Activated CD4-positive, alpha-beta T cell treated with anti-CD3 and anti-CD28 coated beads for 48 hours (primary cell): ENCODE measurements at regions not wholly inside any gene's neighbourhood (a gene's known extent, or its start where the extent isn't known, plus 50 kb on each side); places are given as distances from the start of the nearest gene placed in this dataset.
"Not testable (repeated sequence)": the region's sequence is repeated elsewhere in the genome, so short reads cannot be mapped to it uniquely, and the experiment has no call there.

ENCODE experiments used
- DNase-seq: peaks from one replicate; pipeline ENCODE4 v3.0.0-alpha.2; 2020

GRCh38 chr2:188645986-188646385, 328.2 kb upstream of the COL3A1 start:
- no peak for DNase-seq

DNA sequence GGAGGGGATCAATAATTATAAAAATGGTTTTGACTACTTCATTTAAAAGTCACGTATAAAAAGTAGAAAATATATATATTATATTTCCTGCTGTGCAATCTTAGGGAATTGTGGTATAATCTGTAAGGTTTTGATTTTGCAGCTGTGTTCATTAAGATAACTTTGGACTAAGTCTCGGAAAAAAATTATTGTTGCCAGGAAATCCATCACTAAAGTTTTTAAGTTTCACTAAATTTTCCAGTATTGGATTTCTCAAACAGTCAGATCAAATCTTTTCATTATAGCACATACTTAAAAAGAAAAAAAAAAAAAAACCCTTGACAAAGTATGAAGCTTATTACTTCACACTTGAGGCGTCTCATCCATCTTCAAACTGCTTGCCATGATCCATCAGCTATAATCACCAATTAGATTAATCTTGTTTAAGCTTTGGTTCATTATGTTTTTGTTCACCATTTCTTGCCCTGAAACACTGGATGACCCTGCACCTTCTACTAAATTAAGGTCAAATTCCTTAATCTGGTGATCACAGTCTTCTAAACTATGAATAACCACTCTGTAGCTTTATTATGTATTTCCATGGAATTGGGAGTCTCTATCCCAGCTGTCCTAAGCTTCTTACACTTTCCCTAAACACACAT, 326.6 kb upstream of the COL3A1 start:
- DNase-seq, result no peak

DNA sequence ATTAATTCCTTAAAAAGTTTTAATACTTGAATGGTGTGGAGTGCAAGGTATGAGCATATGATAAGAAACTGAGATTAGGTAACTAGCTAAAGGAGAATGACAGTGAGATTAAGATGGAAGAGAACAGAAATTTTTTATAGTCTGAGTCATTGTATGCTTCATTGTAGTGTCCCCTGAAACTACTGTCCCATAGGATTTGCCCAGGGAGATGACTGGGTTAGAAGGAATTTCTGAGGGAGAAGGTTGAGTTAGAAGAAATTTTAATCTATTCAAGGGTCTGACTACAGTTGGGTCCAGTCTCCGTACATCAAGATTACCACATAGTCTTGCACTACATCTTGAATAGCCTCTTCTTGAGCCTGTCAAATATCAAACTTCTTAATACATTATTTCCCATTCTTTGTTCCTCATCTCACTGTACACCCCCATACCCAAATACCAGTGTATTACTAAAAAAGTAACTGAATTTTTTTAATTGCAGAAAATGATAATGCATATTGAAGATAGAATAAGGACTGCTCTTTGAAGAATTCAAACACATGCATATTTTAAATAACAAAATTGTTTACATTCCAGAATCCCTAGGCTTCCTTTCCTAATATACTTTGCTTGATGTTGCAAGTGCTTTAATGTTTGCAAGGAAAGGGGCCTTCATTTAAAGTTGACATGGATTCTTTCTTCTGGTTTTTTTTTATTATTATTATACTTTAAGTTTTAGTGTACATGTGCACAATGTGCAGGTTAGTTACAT, 314.3 kb upstream of the COL3A1 start:
- DNase-seq, result no peak

GRCh38 chr2:188663301-188663700, 310.9 kb upstream of the COL3A1 start:
- no peak for DNase-seq

GRCh38 chr2:188664416-188664815, 309.8 kb upstream of the COL3A1 start:
- DNase-seq, result no peak

- no peak for DNase-seq
Observed at GRCh38 chr2:188664951-188665595, 309.1 kb upstream of the COL3A1 start.

DNA sequence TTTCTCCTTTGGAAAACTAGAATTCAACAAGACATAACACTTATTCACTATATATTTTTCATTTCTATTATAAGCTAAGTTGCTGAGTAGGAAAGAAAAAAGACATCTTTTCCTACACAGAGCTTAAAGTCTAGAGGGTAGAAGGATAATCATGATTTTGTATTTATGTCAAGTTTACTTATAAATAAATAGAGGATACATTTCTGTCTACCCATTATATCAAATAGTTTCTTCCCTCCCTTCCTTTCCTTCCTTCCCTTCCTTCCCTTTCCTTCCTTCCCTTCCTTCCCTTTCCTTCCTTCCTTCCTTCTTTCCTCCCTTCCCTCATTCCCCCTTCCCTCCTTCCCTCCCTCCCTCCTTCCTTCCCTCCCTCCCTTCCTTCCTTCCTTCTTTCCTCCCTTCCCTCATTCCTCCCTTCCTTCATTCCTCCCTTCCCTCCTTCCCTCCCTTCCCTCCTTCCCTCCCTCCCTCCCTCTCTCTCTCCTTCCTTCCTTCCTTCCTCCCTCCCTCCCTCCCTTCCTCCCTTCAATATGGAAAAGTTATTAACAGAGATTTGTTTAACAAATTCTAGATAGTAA, 308.4 kb upstream of the COL3A1 start:
- DNase-seq, result no peak

- no peak for DNase-seq
Observed at GRCh38 chr2:188666503-188666902, 307.7 kb upstream of the COL3A1 start.

- DNase-seq, result no peak
Observed at GRCh38 chr2:188668017-188668680, 306.0 kb upstream of the COL3A1 start.

- DNase-seq, result no peak
Observed at GRCh38 chr2:188675391-188676009, 298.7 kb upstream of the COL3A1 start.

GRCh38 chr2:188676010-188676400, 298.2 kb upstream of the COL3A1 start:
- DNase-seq, result no peak

GRCh38 chr2:188677142-188677541, 297.0 kb upstream of the COL3A1 start:
- DNase-seq, result no peak

DNA sequence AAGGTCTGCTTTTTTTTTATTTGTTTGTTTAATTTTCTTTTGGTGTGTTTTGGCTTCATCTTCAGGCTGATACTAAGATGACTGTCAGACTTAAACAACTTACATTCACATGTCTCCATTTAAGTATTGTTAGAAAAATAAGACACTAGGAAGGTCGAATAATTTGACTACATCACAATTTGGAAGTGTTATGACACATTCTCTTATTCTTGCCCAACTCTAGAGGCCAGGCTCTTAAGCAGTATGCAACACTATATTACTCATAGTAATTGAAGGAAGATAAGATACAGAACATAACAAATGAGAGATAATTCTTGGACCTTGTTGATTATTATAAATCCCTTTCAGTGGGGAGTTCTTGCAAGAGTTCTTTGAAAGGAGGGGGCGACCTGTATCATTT, 295.3 kb upstream of the COL3A1 start:
- no peak for DNase-seq

DNA sequence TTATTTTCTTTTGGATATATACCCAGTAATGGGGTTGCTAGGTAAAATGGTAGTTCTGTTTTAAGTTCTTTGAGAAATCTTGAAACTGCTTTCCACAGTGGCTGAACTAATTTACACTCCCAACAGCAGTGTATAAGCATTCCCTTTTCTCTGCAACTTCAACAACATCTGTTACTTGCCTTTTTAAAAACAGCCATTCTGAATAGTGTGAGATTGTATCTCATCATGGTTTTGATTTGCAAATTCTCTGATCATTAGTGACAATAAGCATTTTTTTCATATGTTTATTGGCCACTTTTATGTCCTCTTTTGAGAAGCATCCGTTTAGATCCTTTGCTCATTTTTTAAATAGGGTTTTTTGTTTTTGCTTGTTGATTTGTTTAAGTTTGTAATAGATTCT, 291.3 kb upstream of the COL3A1 start:
- no peak for DNase-seq

DNA sequence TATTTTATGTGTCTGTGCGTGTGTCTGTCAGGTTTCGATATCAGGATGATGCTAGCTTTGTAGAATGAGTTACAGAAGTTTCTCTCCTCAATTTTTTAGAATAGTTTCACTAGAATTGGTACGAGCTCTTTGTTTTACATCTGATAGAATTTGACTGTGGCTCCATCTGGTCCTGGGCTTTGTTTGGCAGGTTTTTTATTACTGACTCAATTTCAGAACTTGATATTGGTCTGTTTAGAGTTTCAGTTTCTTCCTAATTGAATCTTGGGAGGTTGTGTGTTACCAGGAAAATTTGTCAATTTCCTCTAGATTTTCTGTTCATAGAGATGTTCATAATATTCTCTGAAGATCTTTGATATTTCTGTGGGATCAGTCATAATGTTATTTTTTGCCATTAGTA, 289.4 kb upstream of the COL3A1 start:
- DNase-seq, result no peak

- DNase-seq, result no peak
Observed at GRCh38 chr2:188693111-188693510, 281.1 kb upstream of the COL3A1 start.

- DNase-seq, result no peak
Observed at GRCh38 chr2:188693771-188694170, 280.4 kb upstream of the COL3A1 start.

GRCh38 chr2:188695953-188696352, 278.2 kb upstream of the COL3A1 start:
- no peak for DNase-seq

DNA sequence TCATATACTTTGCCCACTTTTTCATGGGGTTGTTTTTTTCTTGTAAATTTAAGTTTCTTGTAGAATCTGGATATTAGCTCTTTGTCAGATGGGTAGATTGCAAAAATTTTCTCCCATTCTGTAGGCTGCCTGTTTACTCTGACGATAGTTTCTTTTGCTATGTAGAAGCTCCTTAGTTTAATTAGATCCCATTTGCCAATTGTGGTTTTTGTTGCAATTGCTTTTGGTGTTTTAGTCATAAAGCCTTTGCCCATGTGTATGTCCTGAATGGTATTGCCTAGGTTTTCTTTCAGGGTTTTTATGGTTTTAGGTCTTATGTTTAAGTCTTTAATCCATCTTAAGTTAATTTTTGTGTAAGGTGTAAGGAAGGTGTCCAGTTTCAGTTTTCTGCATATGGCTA, 276.0 kb upstream of the COL3A1 start:
- not testable (repeated sequence) for DNase-seq

DNA sequence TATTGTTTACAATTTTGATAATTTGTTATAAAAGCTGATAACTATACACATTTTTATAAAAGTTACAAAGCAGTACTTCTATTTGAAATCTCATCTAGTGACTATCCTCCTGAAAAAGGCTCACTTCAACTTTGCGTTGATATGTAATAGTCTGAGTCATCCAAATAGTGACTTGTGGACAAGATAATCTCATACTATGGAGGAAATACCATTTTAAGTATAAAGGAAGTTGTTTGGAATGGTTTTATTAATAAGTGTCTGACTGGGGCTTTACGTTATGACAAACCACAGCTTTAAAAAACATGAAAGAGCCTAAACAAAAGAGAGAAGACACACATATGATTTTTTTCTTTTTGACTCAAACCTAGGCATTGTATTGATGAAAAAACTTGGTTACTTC, 272.3 kb upstream of the COL3A1 start:
- no peak for DNase-seq

DNA sequence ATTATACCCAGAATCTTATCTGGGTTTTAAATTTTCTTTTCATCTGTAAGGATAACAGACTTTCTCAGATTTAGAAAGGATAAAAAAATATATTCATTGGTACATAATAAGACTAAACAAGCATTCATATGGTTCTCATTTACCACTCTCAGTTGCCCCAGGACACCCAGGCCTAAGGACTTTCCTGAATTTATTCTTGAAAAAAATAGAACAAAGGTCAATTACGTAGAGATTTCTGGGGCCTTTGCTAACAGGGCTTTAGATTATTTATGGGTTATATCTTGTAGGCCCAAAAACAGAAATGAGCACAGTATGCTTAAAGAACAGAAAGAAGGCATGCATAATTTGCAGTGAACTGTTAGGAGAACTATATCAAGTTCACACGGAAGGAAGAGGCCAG, 269.0 kb upstream of the COL3A1 start:
- DNase-seq, result no peak

- no peak for DNase-seq
Observed at GRCh38 chr2:188713961-188714360, 260.2 kb upstream of the COL3A1 start.
